ENCODE measurements at regions not wholly inside any gene's neighbourhood (a gene's known extent, or its start where the extent isn't known, plus 50 kb on each side); places are given as distances from the start of the nearest gene placed in this dataset.

DNA sequence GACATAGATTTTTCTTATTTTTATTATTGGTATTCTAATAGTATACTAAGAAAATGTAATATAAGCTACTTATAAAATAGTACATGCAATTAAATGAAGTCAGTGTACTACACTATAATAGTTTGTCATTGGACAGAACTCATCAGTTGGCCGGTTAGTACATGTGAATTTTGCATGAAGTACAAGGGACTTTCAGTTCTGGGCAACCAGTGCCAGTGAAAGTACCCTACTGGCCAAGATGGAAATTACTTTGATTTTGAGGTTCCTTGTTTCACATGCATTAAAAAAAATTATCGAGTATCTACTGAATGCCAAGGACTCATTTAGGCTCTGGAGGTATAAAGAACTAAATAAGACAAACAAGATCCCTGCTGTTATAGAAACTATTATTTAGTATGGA is 213.4 kb upstream of the ELL2 start:
- no peak overlapping the region for H3K4me3 Mint-ChIP-seq
- ChIA-PET CTCF (no interaction called here), POLR2A (no interaction called here)
- no peak for DNase-seq (ENCODE audit: low spot score)
- H3K27me3 Mint-ChIP-seq (ENCODE audit: low read depth), result no peaks in the 10 kb centered on the region
- no peak overlapping the region for H3K27ac Mint-ChIP-seq
- H3K4me1 Mint-ChIP-seq, result peaks cover 9% of the 10 kb centered on the region
- TF ChIP-seq, protein P1, sequence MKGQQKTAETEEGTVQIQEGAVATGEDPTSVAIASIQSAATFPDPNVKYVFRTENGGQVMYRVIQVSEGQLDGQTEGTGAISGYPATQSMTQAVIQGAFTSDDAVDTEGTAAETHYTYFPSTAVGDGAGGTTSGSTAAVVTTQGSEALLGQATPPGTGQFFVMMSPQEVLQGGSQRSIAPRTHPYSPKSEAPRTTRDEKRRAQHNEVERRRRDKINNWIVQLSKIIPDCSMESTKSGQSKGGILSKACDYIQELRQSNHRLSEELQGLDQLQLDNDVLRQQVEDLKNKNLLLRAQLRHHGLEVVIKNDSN (CRISPR knock-in tag; IDR thresholded peaks at IDR 0.05), result no peak
- TF ChIP-seq TEAD1 (CRISPR knock-in tag; IDR thresholded peaks at IDR 0.05) (no peak), CDX4 (CRISPR knock-in tag; IDR thresholded peaks at IDR 0.05; ENCODE audit: borderline replicate concordance) (no peak), SP1 (CRISPR knock-in tag; conservative IDR thresholded peaks at IDR 0.05) (no peak), JUN (CRISPR knock-in tag; IDR thresholded peaks at IDR 0.05) (no peak), ATF1 (CRISPR knock-in tag; IDR thresholded peaks at IDR 0.05) (no peak), NFE2L1 (CRISPR knock-in tag; IDR thresholded peaks at IDR 0.05) (no peak), FOXP1 (CRISPR knock-in tag; IDR thresholded peaks at IDR 0.05; ENCODE audit: borderline replicate concordance) (no peak), ZNF416 (CRISPR knock-in tag; IDR thresholded peaks at IDR 0.05) (no peak), TEAD4 (CRISPR knock-in tag; IDR thresholded peaks at IDR 0.05) (no peak), ZNF423 (CRISPR knock-in tag; IDR thresholded peaks at IDR 0.05) (no peak)
- peaks cover 4% of the 10 kb centered on the region for H3K9me3 Mint-ChIP-seq
- no peaks in the 10 kb centered on the region for H3K36me3 Mint-ChIP-seq
- no peak for ATAC-seq

DNA sequence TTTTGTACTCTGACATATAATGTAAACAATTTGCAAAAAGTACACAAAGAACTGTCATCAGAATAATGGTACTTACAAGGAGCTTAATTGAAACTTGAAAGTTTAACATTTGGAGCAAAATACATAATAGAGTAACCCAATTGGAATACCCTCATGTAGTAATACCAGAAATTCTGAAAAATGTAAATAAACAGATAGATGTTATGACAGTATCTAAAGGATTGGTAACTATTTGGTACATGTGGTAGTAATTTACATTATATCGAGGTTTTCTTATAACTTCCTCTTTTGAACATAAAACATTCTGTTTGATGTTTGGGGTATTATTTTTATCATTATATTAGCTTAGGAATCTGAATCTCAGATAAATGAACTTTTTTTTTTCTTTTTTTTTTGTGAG is 211.7 kb upstream of the ELL2 start:
- no peak for ATAC-seq
- H3K4me3 Mint-ChIP-seq, result no peak overlapping the region
- no peaks in the 10 kb centered on the region for H3K27me3 Mint-ChIP-seq (ENCODE audit: low read depth)
- no peak overlapping the region for H3K27ac Mint-ChIP-seq
- peaks cover 9% of the 10 kb centered on the region for H3K4me1 Mint-ChIP-seq
- TF ChIP-seq HMGA2 (CRISPR knock-in tag; IDR thresholded peaks at IDR 0.05), result no peak
- no peak for TF ChIP-seq ZNF138 (CRISPR knock-in tag; conservative IDR thresholded peaks at IDR 0.05)
- TF ChIP-seq NFE2L1 (CRISPR knock-in tag; IDR thresholded peaks at IDR 0.05), result no peak
- no peak for TF ChIP-seq RORB (CRISPR knock-in tag; IDR thresholded peaks at IDR 0.05)
- no peak for TF ChIP-seq AR (CRISPR knock-in tag; IDR thresholded peaks at IDR 0.05)
- no peak for TF ChIP-seq CTCF (IDR thresholded peaks at IDR 0.05)
- no peak for TF ChIP-seq ZBTB21 (CRISPR knock-in tag; IDR thresholded peaks at IDR 0.05; ENCODE audit: borderline replicate concordance)
- no peak for TF ChIP-seq NR3C1 (CRISPR knock-in tag; conservative IDR thresholded peaks at IDR 0.05; ENCODE audit: low read depth)
- no peak for TF ChIP-seq ETV6 (CRISPR knock-in tag; IDR thresholded peaks at IDR 0.05)
- TF ChIP-seq, protein P2, sequence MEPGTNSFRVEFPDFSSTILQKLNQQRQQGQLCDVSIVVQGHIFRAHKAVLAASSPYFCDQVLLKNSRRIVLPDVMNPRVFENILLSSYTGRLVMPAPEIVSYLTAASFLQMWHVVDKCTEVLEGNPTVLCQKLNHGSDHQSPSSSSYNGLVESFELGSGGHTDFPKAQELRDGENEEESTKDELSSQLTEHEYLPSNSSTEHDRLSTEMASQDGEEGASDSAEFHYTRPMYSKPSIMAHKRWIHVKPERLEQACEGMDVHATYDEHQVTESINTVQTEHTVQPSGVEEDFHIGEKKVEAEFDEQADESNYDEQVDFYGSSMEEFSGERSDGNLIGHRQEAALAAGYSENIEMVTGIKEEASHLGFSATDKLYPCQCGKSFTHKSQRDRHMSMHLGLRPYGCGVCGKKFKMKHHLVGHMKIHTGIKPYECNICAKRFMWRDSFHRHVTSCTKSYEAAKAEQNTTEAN (CRISPR knock-in tag; IDR thresholded peaks at IDR 0.05), result no peak
- no peak for TF ChIP-seq FOXP1 (CRISPR knock-in tag; IDR thresholded peaks at IDR 0.05; ENCODE audit: borderline replicate concordance)
- TF ChIP-seq RELA (CRISPR knock-in tag; IDR thresholded peaks at IDR 0.05; ENCODE audit: borderline replicate concordance), result no peak
- no peak for TF ChIP-seq JAZF1 (CRISPR knock-in tag; IDR thresholded peaks at IDR 0.05)
- no peak for TF ChIP-seq ESRRA (CRISPR knock-in tag; IDR thresholded peaks at IDR 0.05; ENCODE audit: borderline replicate concordance)
- ChIA-PET POLR2A (no interaction called here), CTCF (no interaction called here)
- no peaks in the 10 kb centered on the region for H3K36me3 Mint-ChIP-seq
- DNase-seq (ENCODE audit: low spot score), result no peak
- no peaks in the 10 kb centered on the region for H3K9me3 Mint-ChIP-seq
